B cell (primary cell): ENCODE measurements at regions not wholly inside any gene's neighbourhood (a gene's known extent, or its start where the extent isn't known, plus 50 kb on each side); places are given as distances from the start of the nearest gene placed in this dataset.

ENCODE experiments used
- ATAC-seq: fragments of 200-7000 bp; cut with Tn5 transposase; one replicate; pipeline ENCODE4 v1.10.0; 2021; ENCODE audit warnings: low read depth, mild to moderate bottlenecking, moderate number of reproducible peaks, moderate library complexity
- CTCF ChIA-PET: fragments of 350-600 bp; sonication (Branson Sonifier 250); formaldehyde crosslinking; loops from one replicate; lab custom pipeline; 2021; ENCODE audit warnings: antibody characterized with exemption, inconsistent platforms; lab: Charles Lee
- POLR2A ChIA-PET: fragments of 350-600 bp; sonication (Branson Sonifier 250); formaldehyde crosslinking; loops from one replicate; lab custom pipeline; 2021; ENCODE audit warnings: antibody characterized with exemption; lab: Charles Lee
- DNase-seq: peaks from one replicate; pipeline ENCODE4 v3.0.0; 2013
- H2AFZ ChIP-seq: 2 replicates; pipeline ENCODE4 v1.6.1; 2012; ENCODE audit warnings: mild to moderate bottlenecking, low read depth, low read length; ENCODE audit not compliant: insufficient read depth, poor library complexity, severe bottlenecking
- H3K27ac ChIP-seq, 2 donors: 1 replicate in 1 of 2; 2 replicates in 1 of 2; pipeline ENCODE4 v1.5.1; 2012 to 2013; ENCODE audit warnings: low read length in 2 of 2, mild to moderate bottlenecking in 2 of 2, moderate library complexity in 1 of 2
- H3K27me3 ChIP-seq, 4 experiments: fragments of 200-600 bp in 1 of 4; sonication (generic) in 1 of 4; replicated peaks in 1 of 4; 1 replicate in 2 of 4; 2 replicates in 2 of 4; pipeline versions ENCODE4 v1.6.1 to v1.7.0; 2013 to 2016; ENCODE audit warnings: low read length in 3 of 4, mild to moderate bottlenecking in 2 of 4, mixed read lengths in 1 of 4, moderate library complexity in 1 of 4; ENCODE audit not compliant: insufficient read depth in 4 of 4, control insufficient read depth in 3 of 4; ENCODE audit errors: control extremely low read depth in 1 of 4
- H3K36me3 ChIP-seq, 2 experiments: replicated peaks in 1 of 2; 1 replicate in 1 of 2; 2 replicates in 1 of 2; pipeline versions ENCODE4 v1.6.1 to v1.7.1; 2013; ENCODE audit warnings: low read length in 1 of 2; ENCODE audit not compliant: insufficient read depth in 2 of 2, control insufficient read depth in 1 of 2; ENCODE audit errors: control extremely low read depth in 1 of 2, extremely low read depth in 1 of 2
- H3K4me1 ChIP-seq, 2 donors: fragments of 200-600 bp in 1 of 2; sonication (generic) in 1 of 2; 1 replicate in 1 of 2; 2 replicates in 1 of 2; pipeline versions ENCODE4 v1.5.1 to v1.6.1; 2013 to 2017; ENCODE audit warnings: low read length in 2 of 2; ENCODE audit not compliant: control insufficient read depth in 2 of 2, insufficient read depth in 2 of 2
- H3K4me2 ChIP-seq: replicated peaks from 2 replicates; pipeline ENCODE3; 2012; ENCODE audit warnings: mild to moderate bottlenecking, low read depth, low read length; ENCODE audit not compliant: poor library complexity, severe bottlenecking
- H3K4me3 ChIP-seq, 5 experiments: fragments of 200-600 bp in 1 of 5; sonication (generic) in 1 of 5; 1 replicate in 3 of 5; 2 replicates in 2 of 5; pipeline versions ENCODE4 v1.5.1 to v1.7.0; 2011 to 2016; ENCODE audit warnings: low read length in 4 of 5, mild to moderate bottlenecking in 4 of 5, low read depth in 2 of 5, control low read depth in 1 of 5, moderate library complexity in 1 of 5; ENCODE audit not compliant: insufficient read depth in 1 of 5; ENCODE audit errors: control extremely low read depth in 1 of 5, extremely low read depth in 1 of 5
- H3K79me2 ChIP-seq: fragments of 200-600 bp; sonication (generic); one replicate; pipeline ENCODE4 v1.6.0; 2016; ENCODE audit warnings: low read length; ENCODE audit not compliant: control insufficient read depth, insufficient read depth
- H3K9ac ChIP-seq: fragments of 200-600 bp; sonication (generic); 2 replicates; pipeline ENCODE4 v1.6.1; 2017; ENCODE audit warnings: mild to moderate bottlenecking, low read length, moderate library complexity
- H3K9me3 ChIP-seq, 3 donors: one replicate each; pipeline versions ENCODE4 v1.6.1 to v1.7.1; 2013; ENCODE audit warnings: low read length in 2 of 3; ENCODE audit not compliant: control insufficient read depth in 2 of 3, insufficient read depth in 1 of 3; ENCODE audit errors: control extremely low read depth in 1 of 3
- H4K20me1 ChIP-seq: 2 replicates; pipeline ENCODE4 v1.6.0; 2012; ENCODE audit warnings: mild to moderate bottlenecking, low read length; ENCODE audit not compliant: insufficient read depth, control insufficient read depth, poor library complexity, severe bottlenecking
- H3K27ac Mint-ChIP-seq: one replicate; pipeline ENCODE4 v1.8.0; 2021; ENCODE audit warnings: mixed read lengths
- H3K27me3 Mint-ChIP-seq: one replicate; pipeline ENCODE4 v1.8.0; 2021; ENCODE audit warnings: mixed read lengths
- H3K4me1 Mint-ChIP-seq: one replicate; pipeline ENCODE4 v1.8.0; 2021; ENCODE audit warnings: mixed read lengths
- H3K4me3 Mint-ChIP-seq: one replicate; pipeline ENCODE4 v1.8.0; 2021; ENCODE audit warnings: mixed read lengths
- H3K9me3 Mint-ChIP-seq: one replicate; pipeline ENCODE4 v1.8.0; 2022; ENCODE audit warnings: mixed read lengths; ENCODE audit not compliant: insufficient read depth
- EZH2 ChIP-seq: IDR thresholded peaks from 2 replicates; pipeline ENCODE4 v1.6.1; 2012; ENCODE audit warnings: borderline replicate concordance, low read depth, mild to moderate bottlenecking, moderate library complexity, low read length; ENCODE audit not compliant: insufficient read depth, poor library complexity, severe bottlenecking
- WGBS: methylation state at CpG from one replicate; pipeline ENCODE4 v1.1.5; 2013; ENCODE audit warnings: missing lambda C conversion rate; ENCODE audit not compliant: insufficient coverage; 5-methylcytosine and 5-hydroxymethylcytosine counted together
- intact Hi-C: fragments of 100-400 bp; cut with micrococcal nuclease; formaldehyde crosslinking; loops from one replicate; pipeline ENCODE4 v1.10.0; 2022
- TF ChIP-seq, protein P1 (sequence below): fragments of 200-600 bp; IDR thresholded peaks from one replicate; pipeline ENCODE4 v1.8.0; 2022; ENCODE audit warnings: antibody characterized with exemption, mild to moderate bottlenecking

DNA sequence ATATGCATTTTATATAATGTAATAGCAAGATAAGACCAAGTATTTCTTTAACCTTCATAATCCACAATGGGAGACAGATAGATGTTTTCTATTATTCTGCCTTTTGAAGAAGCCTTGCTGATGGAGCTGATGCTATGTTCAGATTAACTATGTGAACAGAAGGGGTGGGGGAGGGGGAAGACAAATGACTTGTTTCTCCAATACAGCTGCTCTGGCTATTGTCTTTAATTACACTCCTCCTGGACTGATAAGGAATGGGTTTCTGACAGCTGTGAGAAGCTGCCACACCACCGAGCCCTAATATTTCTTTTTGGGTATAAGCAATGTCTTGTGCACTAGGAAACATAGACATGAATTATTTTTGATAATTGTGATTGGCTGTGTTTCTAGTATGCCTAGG, 62.0 kb downstream of the CAVIN4 start:
- Histone ChIP-seq H3K27ac (no peak overlapping the region), H3K4me2 (no peak overlapping the region), H3K27me3 (peaks cover 0 to 3% (median 0%) of the 10 kb centered on the region in 4 experiments), H3K9me3 (peaks cover 0 to 18% (median 0%) of the 10 kb centered on the region in 3 donors), H3K4me1 (no peaks in the 10 kb centered on the region), H3K4me3 (no peak overlapping the region), H2AFZ (no peak overlapping the region), H3K9ac (no peak overlapping the region), H3K79me2 (no peaks in the 10 kb centered on the region), H4K20me1 (no peaks in the 10 kb centered on the region), H3K36me3 (no peaks in the 10 kb centered on the region)
- CTCF ChIA-PET: no interaction called here
- POLR2A ChIA-PET: no interaction called here
- no peak overlapping the region for H3K27ac Mint-ChIP-seq
- no peaks in the 10 kb centered on the region for H3K9me3 Mint-ChIP-seq
- H3K27me3 Mint-ChIP-seq: peaks cover 26% of the 10 kb centered on the region
- no peak for ATAC-seq
- no peak for DNase-seq
- intact Hi-C loops: no loop called here
- TF ChIP-seq, protein P1, sequence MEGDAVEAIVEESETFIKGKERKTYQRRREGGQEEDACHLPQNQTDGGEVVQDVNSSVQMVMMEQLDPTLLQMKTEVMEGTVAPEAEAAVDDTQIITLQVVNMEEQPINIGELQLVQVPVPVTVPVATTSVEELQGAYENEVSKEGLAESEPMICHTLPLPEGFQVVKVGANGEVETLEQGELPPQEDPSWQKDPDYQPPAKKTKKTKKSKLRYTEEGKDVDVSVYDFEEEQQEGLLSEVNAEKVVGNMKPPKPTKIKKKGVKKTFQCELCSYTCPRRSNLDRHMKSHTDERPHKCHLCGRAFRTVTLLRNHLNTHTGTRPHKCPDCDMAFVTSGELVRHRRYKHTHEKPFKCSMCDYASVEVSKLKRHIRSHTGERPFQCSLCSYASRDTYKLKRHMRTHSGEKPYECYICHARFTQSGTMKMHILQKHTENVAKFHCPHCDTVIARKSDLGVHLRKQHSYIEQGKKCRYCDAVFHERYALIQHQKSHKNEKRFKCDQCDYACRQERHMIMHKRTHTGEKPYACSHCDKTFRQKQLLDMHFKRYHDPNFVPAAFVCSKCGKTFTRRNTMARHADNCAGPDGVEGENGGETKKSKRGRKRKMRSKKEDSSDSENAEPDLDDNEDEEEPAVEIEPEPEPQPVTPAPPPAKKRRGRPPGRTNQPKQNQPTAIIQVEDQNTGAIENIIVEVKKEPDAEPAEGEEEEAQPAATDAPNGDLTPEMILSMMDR: no peak
- no peak for TF ChIP-seq EZH2
- no CpG with 5 or more reads among the region's 1 CpG for WGBS
- no peaks in the 10 kb centered on the region for H3K4me1 Mint-ChIP-seq
- no peak overlapping the region for H3K4me3 Mint-ChIP-seq

DNA sequence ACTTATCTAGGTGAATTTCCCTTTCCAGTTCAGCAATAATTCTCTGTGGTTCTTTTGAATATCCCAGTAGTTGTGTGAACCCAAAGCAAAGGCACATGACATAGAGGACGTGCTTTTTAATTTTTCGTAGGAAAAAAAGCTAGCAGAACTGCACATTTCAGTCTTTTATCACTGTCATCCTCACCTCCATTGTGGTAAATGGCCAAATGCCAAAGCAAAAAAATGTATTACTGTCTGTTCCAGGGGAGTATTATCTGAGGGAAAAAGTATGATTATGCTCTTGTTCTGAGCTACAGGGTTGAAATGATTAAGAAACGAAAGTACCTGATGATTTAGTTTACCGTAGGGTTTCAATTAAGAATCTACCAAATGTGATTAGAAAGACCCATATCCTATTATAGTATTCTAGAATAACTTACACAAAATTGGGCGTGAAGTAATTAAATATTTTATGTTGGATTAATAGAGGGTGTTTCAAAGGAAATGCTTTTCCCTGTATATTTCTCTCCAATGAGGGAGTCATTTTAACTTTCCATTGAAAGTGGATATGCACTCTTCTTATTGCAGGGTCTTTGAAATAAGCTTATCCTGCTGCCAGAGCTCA, 62.7 kb downstream of the CAVIN4 start:
- H3K9me3 ChIP-seq: peaks cover 0 to 18% (median 0%) of the 10 kb centered on the region in 3 donors
- no CpG with 5 or more reads among the region's 5 CpGs for WGBS
- TF ChIP-seq, protein P1: no peak
- no peak for TF ChIP-seq EZH2
- Mint-ChIP-seq H3K27me3 (peaks cover 22% of the 10 kb centered on the region), H3K4me1 (no peaks in the 10 kb centered on the region), H3K27ac (no peak overlapping the region), H3K4me3 (no peak overlapping the region), H3K9me3 (no peaks in the 10 kb centered on the region)
- no peaks in the 10 kb centered on the region for H3K36me3 ChIP-seq
- POLR2A ChIA-PET: no interaction called here
- no peaks in the 10 kb centered on the region for H3K4me1 ChIP-seq
- no peak overlapping the region for H3K27ac ChIP-seq
- DNase-seq: no peak
- H3K27me3 ChIP-seq: peaks cover 0 to 3% (median 0%) of the 10 kb centered on the region in 4 experiments
- no peak overlapping the region for H3K4me3 ChIP-seq
- H4K20me1 ChIP-seq: no peaks in the 10 kb centered on the region
- intact Hi-C loops: no loop called here
- CTCF ChIA-PET: no interaction called here
- H3K9ac ChIP-seq: no peak overlapping the region
- no peaks in the 10 kb centered on the region for H3K79me2 ChIP-seq
- H2AFZ ChIP-seq: no peak overlapping the region
- no peak for ATAC-seq
- no peak overlapping the region for H3K4me2 ChIP-seq
